ENCODE measurements at regions not wholly inside any gene's neighbourhood (a gene's known extent, or its start where the extent isn't known, plus 50 kb on each side); places are given as distances from the start of the nearest gene placed in this dataset.

- H4K20me1 ChIP-seq (ENCODE audit: control insufficient read depth, extremely low read depth, insufficient read depth, low read length) = no peaks in the 10 kb centered on the region
- no peaks in the 10 kb centered on the region for H3K79me2 ChIP-seq (ENCODE audit: control insufficient read depth, insufficient read depth, low read length)
- H3K27me3 ChIP-seq (ENCODE audit: control insufficient read depth, insufficient read depth, low read length) = no peaks in the 10 kb centered on the region
Measured at GRCh38 chr15:60222404-60222803, 175.4 kb downstream of the ANXA2 start.

GRCh38 chr15:60223176-60223575 is 174.6 kb downstream of the ANXA2 start:
- Histone ChIP-seq H3K9me3 (ENCODE audit: control insufficient read depth, insufficient read depth, low read depth, low read length) (no peaks in the 10 kb centered on the region), H3K79me2 (ENCODE audit: control insufficient read depth, insufficient read depth, low read length) (no peaks in the 10 kb centered on the region), H3K4me3 (replicated peaks in 1 of 4; ENCODE audit: control extremely low read depth in 1 of 4, insufficient read depth in 1 of 4, low read depth in 3 of 4, low read length in 4 of 4) (no peak overlapping the region), H3K27ac (ENCODE audit: insufficient read depth, low read length) (no peak overlapping the region), H3K9ac (ENCODE audit: insufficient read depth, low read length) (no peak overlapping the region), H3K4me2 (ENCODE audit: extremely low read depth, insufficient read depth, low read length) (no peak overlapping the region), H3K27me3 (ENCODE audit: control insufficient read depth, insufficient read depth, low read length) (no peaks in the 10 kb centered on the region), H2AFZ (ENCODE audit: low read length) (no peak overlapping the region), H3K36me3 (ENCODE audit: control insufficient read depth, insufficient read depth, low read length) (no peaks in the 10 kb centered on the region), H3K4me1 (ENCODE audit: control insufficient read depth, extremely low read depth, insufficient read depth, low read length) (no peaks in the 10 kb centered on the region), H4K20me1 (ENCODE audit: control insufficient read depth, extremely low read depth, insufficient read depth, low read length) (no peaks in the 10 kb centered on the region)
- DNase-seq (ENCODE audit: low read depth in 2 of 2) = no peak
- no peak for TF ChIP-seq EZH2 (IDR thresholded peaks at IDR 0.05; ENCODE audit: low read length, missing control alignments)
- no peak for TF ChIP-seq CTCF (conservative IDR thresholded peaks at IDR 0.05 in 1 of 2, IDR thresholded peaks at IDR 0.05 in 1 of 2; ENCODE audit: low read depth in 1 of 2, low read length in 2 of 2)

More at GRCh38 chr15:60222404-60222803, 175.4 kb downstream of the ANXA2 start:
- no peak for DNase-seq (ENCODE audit: low read depth in 2 of 2)
- H3K9me3 ChIP-seq (ENCODE audit: control insufficient read depth, insufficient read depth, low read depth, low read length) = no peaks in the 10 kb centered on the region
- H3K36me3 ChIP-seq (ENCODE audit: control insufficient read depth, insufficient read depth, low read length) = no peaks in the 10 kb centered on the region
- H2AFZ ChIP-seq (ENCODE audit: low read length) = no peak overlapping the region
- TF ChIP-seq CTCF (conservative IDR thresholded peaks at IDR 0.05 in 1 of 2, IDR thresholded peaks at IDR 0.05 in 1 of 2; ENCODE audit: low read depth in 1 of 2, low read length in 2 of 2) (no peak), EZH2 (IDR thresholded peaks at IDR 0.05; ENCODE audit: low read length, missing control alignments) (no peak)
- H3K4me2 ChIP-seq (ENCODE audit: extremely low read depth, insufficient read depth, low read length) = no peak overlapping the region
- H3K9ac ChIP-seq (ENCODE audit: insufficient read depth, low read length) = no peak overlapping the region
- no peak overlapping the region for H3K27ac ChIP-seq (ENCODE audit: insufficient read depth, low read length)
- no peak overlapping the region for H3K4me3 ChIP-seq (replicated peaks in 1 of 4; ENCODE audit: control extremely low read depth in 1 of 4, insufficient read depth in 1 of 4, low read depth in 3 of 4, low read length in 4 of 4)
- H3K4me1 ChIP-seq (ENCODE audit: control insufficient read depth, extremely low read depth, insufficient read depth, low read length) = no peaks in the 10 kb centered on the region

GRCh38 chr15:60226924-60227323 is 170.9 kb downstream of the ANXA2 start:
- Histone ChIP-seq H3K79me2 (ENCODE audit: control insufficient read depth, insufficient read depth, low read length) (no peaks in the 10 kb centered on the region), H3K27me3 (ENCODE audit: control insufficient read depth, insufficient read depth, low read length) (peaks cover 4% of the 10 kb centered on the region), H3K4me1 (ENCODE audit: control insufficient read depth, extremely low read depth, insufficient read depth, low read length) (no peaks in the 10 kb centered on the region), H3K9ac (ENCODE audit: insufficient read depth, low read length) (no peak overlapping the region), H3K36me3 (ENCODE audit: control insufficient read depth, insufficient read depth, low read length) (no peaks in the 10 kb centered on the region), H3K27ac (ENCODE audit: insufficient read depth, low read length) (no peak overlapping the region), H3K4me2 (ENCODE audit: extremely low read depth, insufficient read depth, low read length) (no peak overlapping the region), H2AFZ (ENCODE audit: low read length) (no peak overlapping the region), H4K20me1 (ENCODE audit: control insufficient read depth, extremely low read depth, insufficient read depth, low read length) (no peaks in the 10 kb centered on the region), H3K9me3 (ENCODE audit: control insufficient read depth, insufficient read depth, low read depth, low read length) (no peaks in the 10 kb centered on the region), H3K4me3 (replicated peaks in 1 of 4; ENCODE audit: control extremely low read depth in 1 of 4, insufficient read depth in 1 of 4, low read depth in 3 of 4, low read length in 4 of 4) (no peak overlapping the region)
- TF ChIP-seq EZH2 (IDR thresholded peaks at IDR 0.05; ENCODE audit: low read length, missing control alignments) = no peak
- no peak for TF ChIP-seq CTCF (conservative IDR thresholded peaks at IDR 0.05 in 1 of 2, IDR thresholded peaks at IDR 0.05 in 1 of 2; ENCODE audit: low read depth in 1 of 2, low read length in 2 of 2)
- DNase-seq (ENCODE audit: low read depth in 2 of 2) = no peak

All from fibroblast of lung (primary cell).